K562 (cell line): ENCODE measurements at regions not wholly inside any gene's neighbourhood (a gene's known extent, or its start where the extent isn't known, plus 50 kb on each side); places are given as distances from the start of the nearest gene placed in this dataset.

Source experiments
- CCAR2 ChIP-seq: fragments of 200-400 bp; formaldehyde crosslinking; IDR thresholded peaks from 2 replicates; pipeline ENCODE4 v1.6.1; 2017; ENCODE audit warnings: mild to moderate bottlenecking, low read depth, low read length
- CREB3 ChIP-seq: fragments of 450-650 bp; conservative IDR thresholded peaks from 2 replicates; pipeline ENCODE4 v1.6.1; 2016; ENCODE audit warnings: missing genetic modification characterization, low read depth, mild to moderate bottlenecking, missing compliant biosample characterization, moderate library complexity
- FOS ChIP-seq: IDR thresholded peaks from 3 replicates; pipeline ENCODE4 v1.6.1; 2011; ENCODE audit not compliant: insufficient read length; ENCODE audit errors: extremely low read depth
- GTF2E2 ChIP-seq: fragments of 200-800 bp; sonication (Bioruptor generic); IDR thresholded peaks from 2 replicates; pipeline ENCODE4 v1.6.1; 2016; ENCODE audit warnings: missing genetic modification characterization, missing compliant biosample characterization
- HIVEP1 ChIP-seq: fragments of 250-450 bp; sonication (Bioruptor Pico); IDR thresholded peaks from 2 replicates; pipeline ENCODE4 v1.4.0; 2020; ENCODE audit warnings: mild to moderate bottlenecking
- MAFF ChIP-seq: IDR thresholded peaks from 2 replicates; pipeline ENCODE4 v1.6.1; 2012; ENCODE audit warnings: low read length, improper control_type of control experiment
- NELFE ChIP-seq: IDR thresholded peaks from 2 replicates; pipeline ENCODE4 v1.6.1; 2011; ENCODE audit warnings: mild to moderate bottlenecking; ENCODE audit not compliant: insufficient read depth, insufficient read length
- NR2C1 ChIP-seq, 2 experiments: fragments of 450-650 bp; IDR thresholded peaks; 2 replicates each; pipeline ENCODE4 v1.6.1; 2017; ENCODE audit warnings: mild to moderate bottlenecking in 2 of 2, antibody characterized with exemption in 1 of 2, inconsistent platforms in 1 of 2, missing compliant biosample characterization in 1 of 2, missing genetic modification characterization in 1 of 2
- PHB2 ChIP-seq: fragments of 450-650 bp; IDR thresholded peaks from 2 replicates; pipeline ENCODE4 v1.6.1; 2017; ENCODE audit warnings: low read depth
- SLC30A9 ChIP-seq: fragments of 250-450 bp; sonication (Bioruptor Pico); IDR thresholded peaks from 2 replicates; pipeline ENCODE4 v1.8.0; 2022; ENCODE audit warnings: mild to moderate bottlenecking, moderate library complexity
- SRSF3 ChIP-seq: fragments of 200-400 bp; formaldehyde crosslinking; IDR thresholded peaks from 2 replicates; pipeline ENCODE4 v1.6.1; 2016; ENCODE audit warnings: mild to moderate bottlenecking, low read length, moderate library complexity; ENCODE audit not compliant: insufficient read depth
- XRCC5 ChIP-seq: fragments of 200-400 bp; formaldehyde crosslinking; IDR thresholded peaks from 2 replicates; pipeline ENCODE4 v1.6.1; 2017; ENCODE audit warnings: low read depth, mild to moderate bottlenecking, low read length
- ZBTB34 ChIP-seq: fragments of 250-450 bp; sonication (Bioruptor Pico); IDR thresholded peaks from 2 replicates; pipeline ENCODE4 v1.8.0; 2021; ENCODE audit warnings: mild to moderate bottlenecking, moderate library complexity
- ZNF41 ChIP-seq: fragments of 250-450 bp; sonication (Bioruptor Pico); conservative IDR thresholded peaks from 2 replicates; pipeline ENCODE4 v1.4.0; 2020; ENCODE audit warnings: mild to moderate bottlenecking
- ZNF57 ChIP-seq: fragments of 450-650 bp; formaldehyde crosslinking; IDR thresholded peaks from 2 replicates; pipeline ENCODE4 v1.4.0; 2020; ENCODE audit warnings: mild to moderate bottlenecking, moderate library complexity
- ZNF655 ChIP-seq: fragments of 250-450 bp; sonication (Bioruptor Pico); IDR thresholded peaks from 2 replicates; pipeline ENCODE4 v1.5.0; 2021
- TF ChIP-seq, protein P1 (sequence below), 2 experiments: fragments of 450-650 bp; conservative IDR thresholded peaks; 2 replicates each; pipeline ENCODE4 v1.6.1; 2017; ENCODE audit warnings: mild to moderate bottlenecking in 2 of 2, moderate library complexity in 2 of 2

DNA sequence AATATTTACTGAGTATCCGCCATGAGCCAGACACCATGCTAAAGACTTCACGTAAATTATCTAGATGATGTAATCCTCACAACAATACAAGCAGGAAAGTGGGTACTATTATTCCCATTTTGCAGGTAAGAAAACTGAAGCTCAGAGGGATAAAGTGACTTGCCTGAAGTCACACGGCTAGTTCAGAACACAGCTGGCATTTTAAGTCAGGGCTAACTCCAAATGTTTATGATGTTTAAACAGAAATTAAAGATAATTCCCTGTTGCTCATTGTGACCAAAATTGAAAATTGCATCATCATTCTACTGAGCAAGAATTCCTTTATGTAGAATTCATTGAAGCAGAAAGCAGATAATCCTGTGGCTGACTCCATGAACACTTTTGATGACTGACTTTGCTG is 71.3 kb upstream of the STXBP5 start (continued):
- TF ChIP-seq FOS (no peak), SLC30A9 (CRISPR knock-in tag) (no peak), NR2C1 (IDR thresholded peaks at IDR 0.05) (no peak), NR2C1 (tag; IDR thresholded peaks at IDR 0.05) (no peak), CCAR2 (no peak), HIVEP1 (no peak), NELFE (no peak), ZNF655 (no peak), CREB3 (tag) (peak; percentile 58; the same call in 1 of the 2 replicates), GTF2E2 (tag) (no peak), SRSF3 (no peak), ZNF57 (CRISPR knock-in tag) (no peak), MAFF (peak; percentile 47; the same call in 1 of the 2 replicates), ZNF41 (CRISPR knock-in tag) (no peak), ZBTB34 (CRISPR knock-in tag) (no peak), PHB2 (no peak), XRCC5 (no peak)
- TF ChIP-seq, protein P1, sequence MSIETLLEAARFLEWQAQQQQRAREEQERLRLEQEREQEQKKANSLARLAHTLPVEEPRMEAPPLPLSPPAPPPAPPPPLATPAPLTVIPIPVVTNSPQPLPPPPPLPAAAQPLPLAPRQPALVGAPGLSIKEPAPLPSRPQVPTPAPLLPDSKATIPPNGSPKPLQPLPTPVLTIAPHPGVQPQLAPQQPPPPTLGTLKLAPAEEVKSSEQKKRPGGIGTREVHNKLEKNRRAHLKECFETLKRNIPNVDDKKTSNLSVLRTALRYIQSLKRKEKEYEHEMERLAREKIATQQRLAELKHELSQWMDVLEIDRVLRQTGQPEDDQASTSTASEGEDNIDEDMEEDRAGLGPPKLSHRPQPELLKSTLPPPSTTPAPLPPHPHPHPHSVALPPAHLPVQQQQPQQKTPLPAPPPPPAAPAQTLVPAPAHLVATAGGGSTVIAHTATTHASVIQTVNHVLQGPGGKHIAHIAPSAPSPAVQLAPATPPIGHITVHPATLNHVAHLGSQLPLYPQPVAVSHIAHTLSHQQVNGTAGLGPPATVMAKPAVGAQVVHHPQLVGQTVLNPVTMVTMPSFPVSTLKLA (conservative IDR thresholded peaks at IDR 0.05) = no peak
